ENCODE measurements at regions not wholly inside any gene's neighbourhood (a gene's known extent, or its start where the extent isn't known, plus 50 kb on each side); places are given as distances from the start of the nearest gene placed in this dataset.

- DNase-seq: no peak
These were observed 65.2 kb upstream of the CDON start for GRCh38 chr11:126127898-126128297.

GRCh38 chr11:126127284-126127845 is 64.7 kb upstream of the CDON start:
- no peak for DNase-seq

- no peak for DNase-seq
These were observed 61.6 kb upstream of the CDON start for GRCh38 chr11:126124231-126124661.

GRCh38 chr11:126123686-126124085 is 61.0 kb upstream of the CDON start:
- no peak for DNase-seq

GRCh38 chr11:126122863-126123262 is 60.2 kb upstream of the CDON start:
- DNase-seq: no peak

GRCh38 chr11:126121296-126121695 is 58.6 kb upstream of the CDON start:
- no peak for DNase-seq

- no peak for DNase-seq
These were observed 56.1 kb upstream of the CDON start for GRCh38 chr11:126118806-126119205.

- peak; percentile 70 for DNase-seq
These were observed 53.2 kb upstream of the CDON start for GRCh38 chr11:126115816-126116331.

- peak; percentile 65 for DNase-seq
These were observed 52.4 kb upstream of the CDON start for GRCh38 chr11:126115127-126115495.

GRCh38 chr11:126114486-126115126 is 51.9 kb upstream of the CDON start:
- DNase-seq: no peak

- DNase-seq: no peak
These were observed 51.3 kb upstream of the CDON start for GRCh38 chr11:126113963-126114362.

GRCh38 chr11:126113515-126113957 is 50.9 kb upstream of the CDON start:
- DNase-seq: peak; percentile 32

- no peak for DNase-seq
These were observed 50.3 kb upstream of the CDON start for GRCh38 chr11:126113012-126113411.

- DNase-seq: no peak
These were observed 49.9 kb upstream of the CDON start for GRCh38 chr11:126112547-126112946.

Measured in NCI-H1436 (cell line).